ENCODE measurements at regions not wholly inside any gene's neighbourhood (a gene's known extent, or its start where the extent isn't known, plus 50 kb on each side); places are given as distances from the start of the nearest gene placed in this dataset.

DNA sequence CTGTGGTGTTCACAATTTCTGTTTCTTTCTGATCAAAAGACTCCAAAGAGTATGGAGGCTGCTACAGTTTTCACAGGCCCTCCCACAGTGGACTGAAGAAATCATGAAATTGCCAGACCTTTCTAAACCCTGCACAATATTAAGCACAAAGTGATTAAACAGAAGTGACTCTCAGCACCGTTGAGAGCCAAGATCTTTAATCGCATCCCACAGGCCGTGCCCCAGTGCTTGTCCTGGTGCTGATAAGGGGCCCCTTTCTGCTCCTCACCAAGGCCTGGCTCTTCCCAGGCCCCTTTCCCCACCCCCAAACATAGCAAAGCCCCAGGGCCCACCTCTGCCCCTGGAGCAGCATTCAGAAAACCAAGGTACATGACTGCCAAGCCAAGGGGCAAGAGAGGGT lies 57.4 kb upstream of the BMAL1 start:
- H3K4me3 ChIP-seq (ENCODE audit: low read depth, low read length): no peak overlapping the region
- TF ChIP-seq, protein P1, sequence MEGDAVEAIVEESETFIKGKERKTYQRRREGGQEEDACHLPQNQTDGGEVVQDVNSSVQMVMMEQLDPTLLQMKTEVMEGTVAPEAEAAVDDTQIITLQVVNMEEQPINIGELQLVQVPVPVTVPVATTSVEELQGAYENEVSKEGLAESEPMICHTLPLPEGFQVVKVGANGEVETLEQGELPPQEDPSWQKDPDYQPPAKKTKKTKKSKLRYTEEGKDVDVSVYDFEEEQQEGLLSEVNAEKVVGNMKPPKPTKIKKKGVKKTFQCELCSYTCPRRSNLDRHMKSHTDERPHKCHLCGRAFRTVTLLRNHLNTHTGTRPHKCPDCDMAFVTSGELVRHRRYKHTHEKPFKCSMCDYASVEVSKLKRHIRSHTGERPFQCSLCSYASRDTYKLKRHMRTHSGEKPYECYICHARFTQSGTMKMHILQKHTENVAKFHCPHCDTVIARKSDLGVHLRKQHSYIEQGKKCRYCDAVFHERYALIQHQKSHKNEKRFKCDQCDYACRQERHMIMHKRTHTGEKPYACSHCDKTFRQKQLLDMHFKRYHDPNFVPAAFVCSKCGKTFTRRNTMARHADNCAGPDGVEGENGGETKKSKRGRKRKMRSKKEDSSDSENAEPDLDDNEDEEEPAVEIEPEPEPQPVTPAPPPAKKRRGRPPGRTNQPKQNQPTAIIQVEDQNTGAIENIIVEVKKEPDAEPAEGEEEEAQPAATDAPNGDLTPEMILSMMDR (IDR thresholded peaks at IDR 0.05; ENCODE audit: borderline replicate concordance, insufficient read depth, low read depth, low read length): no peak

DNA sequence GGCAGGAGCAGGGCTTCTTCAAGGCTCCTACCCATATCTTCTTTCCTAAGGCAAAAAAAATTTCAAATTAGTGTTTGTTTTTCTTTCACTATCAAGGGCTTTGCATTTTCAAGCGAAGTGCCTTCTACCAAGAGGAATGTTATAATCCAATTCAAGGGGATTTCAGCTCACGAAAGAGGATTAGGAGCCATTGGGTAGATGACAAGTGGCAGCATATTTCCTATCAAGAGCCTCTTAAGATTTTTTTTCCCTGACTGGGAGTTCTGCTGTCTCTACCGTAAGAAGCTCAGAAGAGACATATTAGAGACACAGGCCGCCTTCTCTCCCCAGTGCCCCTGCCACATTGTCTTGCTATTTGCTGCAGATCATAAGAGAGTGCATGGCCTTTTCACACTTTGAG lies 55.9 kb upstream of the BMAL1 start:
- TF ChIP-seq, protein P1 (IDR thresholded peaks at IDR 0.05; ENCODE audit: borderline replicate concordance, insufficient read depth, low read depth, low read length): no peak
- H3K4me3 ChIP-seq (ENCODE audit: low read depth, low read length): no peak overlapping the region

DNA sequence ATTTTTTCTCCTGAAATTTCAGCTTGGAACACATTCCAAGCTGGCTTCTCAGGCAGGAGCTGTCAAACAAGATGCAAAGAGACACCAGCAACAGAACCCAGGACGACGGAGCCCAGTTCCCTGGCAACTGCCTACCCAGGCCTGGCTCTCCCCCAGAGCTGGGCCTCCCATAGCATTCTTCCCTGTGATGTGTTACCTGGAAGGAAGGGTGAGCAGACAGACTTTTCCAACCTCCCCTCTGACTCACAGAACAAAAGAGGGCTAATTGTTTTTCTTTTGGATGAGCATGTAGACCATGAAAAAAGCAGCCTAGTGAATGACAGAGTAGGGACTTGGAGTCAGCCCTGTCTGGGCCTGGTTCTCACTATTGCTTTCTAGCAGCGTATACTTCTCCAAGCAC lies 55.3 kb upstream of the BMAL1 start:
- TF ChIP-seq, protein P1 (IDR thresholded peaks at IDR 0.05; ENCODE audit: borderline replicate concordance, insufficient read depth, low read depth, low read length): no peak
- H3K4me3 ChIP-seq (ENCODE audit: low read depth, low read length): no peak overlapping the region

DNA sequence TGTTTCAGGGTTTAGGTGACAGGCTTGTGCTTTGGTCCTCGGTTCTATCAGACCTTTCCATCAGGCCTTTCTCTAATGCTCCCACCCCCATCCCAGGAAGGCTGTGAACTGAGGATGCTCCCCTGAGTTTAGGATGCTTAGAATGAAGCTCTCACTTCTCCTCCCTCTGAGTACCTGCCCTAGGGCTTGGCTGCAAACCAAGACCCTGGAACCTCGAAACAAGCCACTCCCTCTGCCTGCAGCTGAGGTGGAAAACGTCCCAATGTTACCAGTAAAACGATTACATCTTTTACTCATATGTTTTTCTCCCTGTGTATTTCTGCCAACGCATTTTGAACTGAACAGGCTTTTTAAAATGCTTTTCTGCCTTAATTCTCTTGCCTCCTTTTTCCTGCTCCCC lies 54.5 kb upstream of the BMAL1 start:
- TF ChIP-seq, protein P1 (IDR thresholded peaks at IDR 0.05; ENCODE audit: borderline replicate concordance, insufficient read depth, low read depth, low read length): no peak
- no peak overlapping the region for H3K4me3 ChIP-seq (ENCODE audit: low read depth, low read length)

GRCh38 chr11:13224324-13224723 lies 53.3 kb upstream of the BMAL1 start:
- H3K4me3 ChIP-seq (ENCODE audit: low read depth, low read length): no peak overlapping the region
- TF ChIP-seq, protein P1 (IDR thresholded peaks at IDR 0.05; ENCODE audit: borderline replicate concordance, insufficient read depth, low read depth, low read length): no peak

- TF ChIP-seq, protein P1 (IDR thresholded peaks at IDR 0.05; ENCODE audit: borderline replicate concordance, insufficient read depth, low read depth, low read length): no peak
- no peak overlapping the region for H3K4me3 ChIP-seq (ENCODE audit: low read depth, low read length)
Measured at GRCh38 chr11:13225038-13226001, 52.3 kb upstream of the BMAL1 start.

Data from GM12875 (cell line).